Hematopoietic multipotent progenitor cell treated with erythropoietin and hydrocortisone succinate and interleukin-3 and kit ligand, for 17 days (in vitro differentiated cells): ENCODE measurements at regions not wholly inside any gene's neighbourhood (a gene's known extent, or its start where the extent isn't known, plus 50 kb on each side); places are given as distances from the start of the nearest gene placed in this dataset.

Experiments used
- DNase-seq: peaks from one replicate; pipeline ENCODE4 v3.0.0-alpha.2; 2015; ENCODE audit warnings: low spot score

DNA sequence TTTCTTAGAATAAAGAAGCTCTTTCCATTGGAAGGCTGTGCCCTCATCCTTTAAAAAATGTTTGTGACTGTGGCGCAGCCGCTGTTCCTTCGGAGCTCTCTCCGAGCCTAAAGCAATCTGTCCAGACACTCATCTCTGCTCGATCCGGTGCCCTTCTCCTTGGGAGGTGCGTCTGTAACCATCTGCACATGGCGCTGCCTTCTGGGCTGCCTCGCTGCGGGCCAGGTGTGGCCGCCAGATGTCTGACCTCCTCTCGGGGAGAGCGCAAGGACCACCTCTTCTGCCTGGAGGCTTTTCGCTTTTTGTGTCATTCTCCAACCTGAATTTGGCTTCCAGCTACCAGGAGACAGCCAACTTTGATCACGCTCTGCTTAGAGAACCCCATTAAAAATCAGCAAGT is 153.4 kb upstream of the PTCH1 start:
- no peak for DNase-seq

- no peak for DNase-seq
Measured at GRCh38 chr9:95669253-95669652, 152.5 kb upstream of the PTCH1 start.

GRCh38 chr9:95667789-95668188 is 151.0 kb upstream of the PTCH1 start:
- DNase-seq, result no peak

- no peak for DNase-seq
Measured at GRCh38 chr9:95666785-95667155, 150.0 kb upstream of the PTCH1 start.

DNA sequence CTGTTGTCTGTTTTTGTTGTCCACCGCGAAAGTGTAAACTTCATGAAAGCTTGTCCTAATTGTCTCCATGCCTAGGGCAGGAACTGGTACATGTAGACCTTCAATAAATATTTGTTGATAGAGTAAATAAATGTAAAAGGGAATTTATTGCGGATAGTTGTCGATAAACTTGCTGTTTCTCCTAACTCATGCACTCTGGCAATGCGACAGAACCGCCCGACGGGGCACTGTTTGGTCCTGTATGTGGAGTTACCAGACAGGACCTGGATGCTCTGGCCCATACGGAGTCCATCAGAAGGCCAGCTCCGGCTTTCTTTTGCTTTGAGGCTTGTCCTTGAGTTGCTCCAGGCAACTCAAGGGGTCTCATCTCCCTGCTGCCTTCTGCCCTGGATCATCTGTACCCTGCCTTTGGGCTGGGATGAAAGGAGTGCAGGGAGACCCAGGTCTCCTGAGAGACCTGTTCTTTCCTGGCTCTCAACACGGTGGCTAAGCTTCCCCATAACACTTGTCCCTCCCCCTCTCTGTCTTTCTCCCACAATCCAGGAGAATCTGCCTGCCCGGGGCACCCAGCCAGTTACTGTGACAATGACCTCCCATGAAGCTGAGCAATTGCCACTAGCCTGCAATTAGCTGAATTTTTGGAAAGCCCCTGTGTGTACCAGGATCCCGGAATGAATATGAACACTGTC is 149.5 kb upstream of the PTCH1 start:
- no peak for DNase-seq

DNA sequence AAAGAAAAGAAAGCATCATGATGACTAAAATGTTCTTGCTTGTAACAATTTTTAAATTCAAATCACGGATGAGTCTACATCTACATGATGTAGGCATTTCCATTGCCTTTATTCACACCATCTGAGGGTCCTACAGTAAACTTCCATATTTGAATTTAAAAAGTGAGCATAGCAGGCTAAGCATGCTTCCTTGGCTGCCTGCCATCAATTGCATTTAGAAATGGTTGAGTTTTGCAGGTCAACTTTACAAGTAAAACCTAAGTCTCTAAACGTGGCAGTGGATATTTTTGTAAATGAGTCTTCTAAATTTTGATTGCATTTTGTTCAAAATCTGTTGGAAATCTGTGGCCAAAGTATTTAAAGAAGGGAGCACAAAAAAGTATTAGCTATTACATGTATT is 136.5 kb upstream of the PTCH1 start:
- DNase-seq, result no peak

DNA sequence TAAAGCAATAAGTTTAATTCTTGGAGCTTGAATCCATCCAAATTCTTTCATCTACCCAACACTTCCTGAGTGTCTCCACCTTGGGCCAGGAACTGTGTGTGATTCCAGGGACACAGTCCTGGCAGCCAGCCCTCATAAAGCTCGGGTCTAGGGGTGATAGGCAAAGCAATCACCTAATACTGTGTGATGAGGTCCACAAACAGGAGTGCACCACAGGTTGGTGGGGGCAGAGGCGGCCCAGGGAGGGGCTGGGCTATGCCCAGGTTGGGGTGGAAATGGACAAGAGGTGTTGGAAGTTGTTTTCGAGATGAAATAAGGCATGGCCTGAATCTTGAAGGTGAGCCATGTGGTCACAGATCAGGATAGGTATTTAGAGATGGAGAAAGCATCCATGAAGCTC is 133.9 kb upstream of the PTCH1 start:
- no peak for DNase-seq

DNA sequence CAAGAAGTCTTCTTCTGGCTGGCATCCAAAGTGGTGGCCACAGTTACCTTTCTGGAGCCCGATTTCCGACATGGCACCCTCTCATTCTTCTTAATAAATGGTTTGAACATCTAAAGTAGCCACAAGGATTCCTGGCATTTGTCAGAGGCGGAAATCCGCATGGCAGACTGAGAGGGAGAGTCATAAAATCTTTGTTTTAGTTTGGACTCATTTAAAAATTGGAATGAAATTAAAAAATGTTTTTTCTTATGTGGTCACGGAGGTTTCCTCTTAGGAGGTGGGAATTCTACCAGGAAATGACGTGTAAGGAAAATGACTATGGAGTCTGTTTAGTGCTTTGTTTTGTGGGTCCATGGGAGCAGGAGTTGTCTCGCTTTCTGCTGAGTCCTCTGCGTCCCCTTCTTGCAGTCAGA is 133.0 kb upstream of the PTCH1 start:
- DNase-seq, result no peak

DNA sequence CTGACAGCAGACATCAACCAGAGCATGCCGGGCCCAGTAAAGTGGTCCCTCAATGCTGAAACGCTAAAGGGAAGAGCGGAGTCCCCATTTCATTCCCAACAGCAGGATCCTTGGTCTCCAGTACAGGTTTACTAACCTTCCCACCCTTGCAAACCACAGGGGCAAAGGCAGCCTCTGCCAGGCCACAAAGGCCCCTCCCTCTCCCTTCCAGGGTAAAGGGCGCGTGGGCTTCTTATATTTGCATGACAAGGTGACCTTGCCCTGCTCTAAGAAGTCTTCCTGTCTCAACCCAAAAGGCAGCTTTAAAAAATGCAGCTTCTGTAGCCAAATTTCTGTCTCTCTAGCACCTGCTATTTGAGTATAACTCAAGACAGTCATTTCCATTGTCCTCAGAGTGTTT is 131.5 kb upstream of the PTCH1 start:
- DNase-seq, result no peak

DNA sequence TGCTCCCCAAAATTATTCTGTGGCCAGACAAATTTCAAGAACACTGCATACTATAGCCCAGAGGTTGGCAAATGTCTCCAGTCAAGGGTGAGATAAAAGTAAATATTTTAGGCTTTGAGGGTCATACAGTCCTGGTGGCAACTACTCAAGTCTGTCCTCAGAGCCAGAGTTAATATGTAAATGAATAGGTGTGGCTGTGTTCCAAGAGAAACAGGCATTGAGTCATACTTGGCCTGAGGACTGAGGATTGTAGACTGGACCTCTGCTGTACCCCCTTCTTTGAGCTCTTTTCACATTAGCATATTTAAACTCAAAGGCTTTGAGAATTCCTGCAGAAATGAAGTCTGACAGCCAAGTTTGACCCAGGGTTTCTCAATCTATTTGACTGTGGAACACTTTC is 129.2 kb upstream of the PTCH1 start:
- DNase-seq, result no peak

- DNase-seq, result no peak
Measured at GRCh38 chr9:95645579-95645978, 128.8 kb upstream of the PTCH1 start.

DNA sequence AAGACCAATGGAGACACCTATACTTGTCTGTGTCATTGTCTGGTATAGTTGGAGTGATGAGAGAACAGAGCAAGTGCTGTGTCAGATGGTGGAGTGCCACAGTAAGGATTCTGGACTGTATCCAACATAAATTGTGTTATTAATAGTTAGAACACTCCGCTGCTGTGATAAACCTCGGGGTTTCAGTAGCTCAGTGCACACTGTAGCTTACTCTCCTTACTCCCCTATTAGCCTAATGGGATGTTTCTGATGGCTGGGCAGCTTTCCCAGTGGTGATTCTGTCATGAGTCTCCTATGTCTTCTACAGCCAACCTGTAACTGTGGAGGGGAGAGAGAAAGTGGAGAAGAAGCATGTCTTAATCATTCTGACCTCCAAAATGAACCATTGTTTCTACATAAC is 127.6 kb upstream of the PTCH1 start:
- DNase-seq, result no peak

GRCh38 chr9:95643619-95644018 is 126.8 kb upstream of the PTCH1 start:
- no peak for DNase-seq

DNA sequence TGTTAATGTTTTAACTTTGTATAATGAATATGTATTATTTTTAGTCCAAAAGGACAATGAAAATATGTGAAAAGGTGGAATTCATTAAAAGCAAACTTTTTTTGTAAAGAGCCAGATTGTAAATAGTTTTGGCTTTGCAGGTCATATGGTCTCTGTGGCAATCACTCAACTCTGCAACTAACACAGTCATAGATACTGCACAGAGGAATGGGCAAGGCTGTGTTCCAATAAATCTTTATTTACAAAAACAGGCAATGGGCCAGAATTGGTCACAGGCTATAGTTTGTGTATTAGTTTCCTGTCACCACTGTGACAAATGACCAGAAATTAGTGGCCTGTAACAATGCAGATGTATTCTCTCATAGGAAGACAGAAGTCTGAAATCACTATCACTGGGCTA is 125.4 kb upstream of the PTCH1 start:
- no peak for DNase-seq

DNA sequence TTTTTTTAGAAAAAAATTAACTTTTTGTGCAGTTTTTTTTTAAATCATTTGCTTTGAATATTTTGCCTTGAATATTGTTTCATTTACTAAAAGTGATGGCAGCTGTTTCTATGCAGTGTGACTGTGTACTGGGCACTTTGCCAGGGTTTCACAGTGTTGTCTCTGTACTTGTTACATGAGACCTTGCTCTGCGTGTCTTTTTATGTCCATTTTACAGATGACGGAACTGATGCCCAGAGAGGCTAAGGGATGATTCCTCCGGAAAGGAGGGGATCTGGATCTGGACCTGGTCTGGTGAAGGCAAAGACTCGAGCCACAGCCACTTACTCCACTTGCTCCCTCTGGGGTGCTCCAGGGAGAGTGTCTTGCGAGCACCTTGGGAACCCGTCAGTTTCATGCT is 124.8 kb upstream of the PTCH1 start:
- no peak for DNase-seq

DNA sequence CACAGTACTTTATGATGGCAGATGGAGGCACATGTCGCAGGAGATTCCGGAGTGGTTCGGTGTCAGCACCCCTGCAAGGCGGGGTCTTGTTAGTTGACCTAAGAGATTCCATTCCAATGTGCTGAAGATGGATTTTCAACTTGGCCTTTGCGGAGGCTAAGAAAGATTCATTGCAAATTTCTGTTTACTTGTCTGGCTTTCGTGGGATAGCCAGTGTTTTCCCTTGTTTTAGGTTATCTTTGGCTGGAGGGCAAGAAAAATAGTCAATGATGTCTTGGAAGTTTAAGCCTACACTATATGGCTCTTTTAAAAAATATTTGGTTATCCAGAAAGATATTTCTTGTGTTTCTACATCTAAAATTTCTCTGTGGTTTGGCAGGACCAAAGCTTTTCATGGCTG is 123.6 kb upstream of the PTCH1 start:
- no peak for DNase-seq

DNA sequence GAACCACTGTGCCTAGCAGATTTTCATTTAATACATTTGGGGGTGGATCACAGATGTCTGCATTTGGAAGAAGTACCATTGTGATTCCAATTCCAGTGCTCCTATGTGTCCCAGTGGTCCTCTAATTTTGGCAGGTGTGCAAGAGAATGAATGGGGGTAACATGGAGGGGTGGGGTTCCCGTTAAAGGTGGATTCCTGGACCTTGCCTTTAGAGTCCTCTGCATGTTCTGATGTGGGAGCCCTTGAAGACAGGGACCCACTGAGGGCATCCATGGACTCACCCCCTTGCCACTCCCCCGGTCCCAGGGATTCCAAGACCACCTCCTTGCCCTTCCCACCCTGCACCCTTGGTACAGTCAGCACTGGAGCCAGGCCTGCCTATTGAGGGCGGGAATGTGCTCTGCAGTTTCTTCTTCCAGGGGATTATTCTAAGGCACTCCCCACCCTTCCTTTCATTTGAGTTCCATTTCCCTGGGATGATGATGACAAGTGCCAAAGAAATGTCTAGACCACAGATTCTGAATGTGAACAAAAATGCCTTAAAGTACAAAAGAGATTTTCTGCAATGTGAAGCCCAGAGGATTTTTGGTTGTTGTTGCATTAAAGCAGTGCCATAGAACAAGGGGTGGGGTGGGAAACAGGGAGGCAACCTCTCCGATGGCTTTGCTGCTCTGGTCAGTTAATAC is 119.4 kb upstream of the PTCH1 start:
- no peak for DNase-seq

GRCh38 chr9:95634536-95634935 is 117.8 kb upstream of the PTCH1 start:
- DNase-seq, result no peak

DNA sequence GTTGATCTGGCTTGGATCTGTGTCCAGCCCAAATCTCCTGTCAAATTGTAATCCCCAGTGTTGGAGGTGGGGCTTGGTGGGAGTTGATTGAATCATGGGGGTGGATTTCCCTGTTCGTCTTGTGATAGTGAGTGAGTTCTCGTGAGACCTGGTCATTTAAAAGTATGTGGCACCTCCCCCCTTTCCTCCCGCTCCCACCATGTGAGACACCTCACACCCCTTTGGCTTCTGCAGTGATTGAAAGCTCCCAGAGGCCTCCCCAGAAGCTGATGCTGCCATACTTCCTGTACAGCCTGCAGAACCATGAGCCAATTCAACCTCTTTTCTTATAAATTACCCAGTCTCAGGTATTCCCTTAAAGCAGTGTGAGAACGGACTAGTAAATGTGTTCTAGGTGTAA is 117.3 kb upstream of the PTCH1 start:
- no peak for DNase-seq

GRCh38 chr9:95629585-95629984 is 112.8 kb upstream of the PTCH1 start:
- no peak for DNase-seq

- no peak for DNase-seq
Measured at GRCh38 chr9:95627802-95628201, 111.0 kb upstream of the PTCH1 start.

DNA sequence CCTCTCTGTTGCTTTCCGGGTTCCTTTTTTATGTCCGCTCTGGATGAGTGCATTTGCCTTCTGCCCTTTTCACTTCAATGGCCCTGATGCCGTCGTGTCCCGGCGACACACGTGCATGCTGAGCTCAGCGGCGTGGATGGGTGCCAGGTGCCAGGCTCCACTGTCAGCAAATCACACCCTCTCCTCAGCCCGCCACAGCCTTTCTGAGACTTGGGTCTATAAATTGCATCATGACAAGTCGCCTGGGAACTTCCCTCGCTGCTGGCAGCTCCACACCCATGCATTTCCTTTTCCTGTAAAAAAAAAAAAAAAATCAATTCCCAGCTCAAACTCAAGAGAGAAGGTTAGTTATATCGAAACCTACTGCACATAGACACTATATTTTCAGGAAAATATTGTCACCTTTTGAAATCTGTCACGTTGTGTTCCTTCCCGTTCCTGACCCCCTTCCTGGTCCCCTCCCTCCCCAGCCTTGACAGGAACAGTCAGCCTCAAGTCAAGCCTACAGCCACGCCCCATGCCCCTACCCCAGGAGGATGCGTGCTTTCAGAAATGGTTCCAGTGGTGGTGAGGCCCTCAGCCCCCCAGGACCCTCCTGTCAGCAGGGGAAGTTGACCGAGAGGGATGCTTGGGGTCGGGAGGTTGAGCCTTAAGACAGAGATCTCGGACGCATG is 110.3 kb upstream of the PTCH1 start:
- DNase-seq, result no peak

- DNase-seq, result no peak
Measured at GRCh38 chr9:95626341-95626740, 109.6 kb upstream of the PTCH1 start.

- no peak for DNase-seq
Measured at GRCh38 chr9:95623640-95624039, 106.9 kb upstream of the PTCH1 start.
